ENCODE measurements at regions not wholly inside any gene's neighbourhood (a gene's known extent, or its start where the extent isn't known, plus 50 kb on each side); places are given as distances from the start of the nearest gene placed in this dataset.

DNA sequence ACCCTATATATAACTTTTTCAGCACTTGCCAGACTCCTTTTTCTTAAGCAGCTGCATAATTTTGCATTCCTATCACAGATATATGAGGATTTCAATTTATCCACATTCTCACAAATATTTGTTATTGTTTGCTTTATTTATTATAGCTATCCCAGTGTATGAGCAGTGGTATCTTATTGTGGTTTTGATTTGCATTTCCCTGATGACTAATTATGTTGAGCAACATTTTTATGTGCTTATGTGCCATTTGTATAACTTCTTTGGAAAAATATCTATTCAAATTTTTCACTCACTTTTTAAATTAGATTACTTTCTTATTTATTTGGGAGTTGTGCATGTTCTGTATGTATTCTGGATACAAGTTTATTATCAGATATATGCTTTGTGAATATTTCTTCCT, 361.9 kb downstream of the KCTD8 start:
- TF ChIP-seq CTCF (IDR thresholded peaks at IDR 0.05; ENCODE audit: borderline replicate concordance, control extremely low read depth, extremely low read depth, insufficient read depth, missing control alignments): no peak
- in situ Hi-C loops (cut with MboI; ENCODE audit: low sequenced_read_pairs, unreplicated experiment): no loop called here
- no peak for DNase-seq (ENCODE audit: low spot score)

DNA sequence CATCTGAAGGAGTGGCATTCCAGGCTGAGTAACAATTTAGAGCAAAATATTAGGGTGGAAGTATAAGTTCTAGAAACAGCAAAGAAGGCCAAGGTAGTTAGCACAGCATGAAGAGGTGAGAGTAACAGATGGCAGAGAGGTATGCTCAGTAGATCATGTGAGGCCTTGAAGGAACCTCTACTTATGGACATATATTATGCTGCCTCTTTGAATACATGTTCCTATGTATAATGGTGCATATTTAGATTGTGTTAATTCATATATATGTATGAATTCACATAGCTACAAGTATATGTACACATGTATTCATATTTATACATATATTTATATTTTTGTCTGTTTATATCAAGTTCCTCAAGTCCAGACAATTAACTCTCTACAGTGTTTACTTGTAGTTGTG, 355.2 kb downstream of the KCTD8 start:
- in situ Hi-C loops (cut with MboI; ENCODE audit: low sequenced_read_pairs, unreplicated experiment): no loop called here
- DNase-seq (ENCODE audit: low spot score): no peak
- no peak for TF ChIP-seq CTCF (IDR thresholded peaks at IDR 0.05; ENCODE audit: borderline replicate concordance, control extremely low read depth, extremely low read depth, insufficient read depth, missing control alignments)

DNA sequence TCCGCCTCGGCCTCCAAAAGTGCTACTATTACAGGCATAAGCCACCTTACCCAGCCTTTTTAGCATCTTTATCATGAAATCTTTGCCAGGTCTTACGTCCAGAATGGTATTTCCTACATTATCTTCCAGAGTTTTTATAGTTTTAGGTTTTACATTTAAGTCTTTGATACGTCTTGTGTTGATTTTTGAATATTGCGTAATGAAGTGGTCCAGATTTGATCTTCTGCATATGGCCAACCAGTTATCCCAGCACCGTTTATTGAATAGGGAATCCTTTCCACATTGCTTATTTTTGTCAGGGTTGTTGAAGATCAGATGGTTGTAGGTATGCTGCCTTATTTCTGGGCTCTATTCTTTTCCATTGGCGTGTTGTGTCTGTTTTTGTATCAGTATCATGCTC, 349.6 kb downstream of the KCTD8 start:
- no peak for TF ChIP-seq CTCF (IDR thresholded peaks at IDR 0.05; ENCODE audit: borderline replicate concordance, control extremely low read depth, extremely low read depth, insufficient read depth, missing control alignments)
- no peak for DNase-seq (ENCODE audit: low spot score)
- in situ Hi-C loops (cut with MboI; ENCODE audit: low sequenced_read_pairs, unreplicated experiment): no loop called here

DNA sequence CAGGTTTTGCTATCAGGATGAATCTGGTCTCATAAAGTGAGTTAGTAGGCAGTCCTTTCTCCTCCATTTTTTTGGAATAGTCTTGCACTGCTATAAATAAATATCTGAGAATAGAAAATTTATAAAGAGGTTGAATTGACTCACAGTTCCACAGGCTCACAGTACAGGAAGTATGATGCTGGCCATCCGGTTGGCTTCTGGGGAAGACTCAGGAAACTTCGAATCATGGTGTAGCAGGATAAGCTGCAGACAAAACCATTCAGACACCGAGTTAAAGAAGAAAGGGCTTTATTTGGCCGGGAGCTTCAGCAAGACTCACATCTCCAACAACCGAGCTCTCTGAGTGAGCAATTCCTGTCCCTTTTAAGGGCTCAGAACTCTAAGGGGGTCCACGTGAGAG, 348.2 kb downstream of the KCTD8 start:
- in situ Hi-C loops (cut with MboI; ENCODE audit: low sequenced_read_pairs, unreplicated experiment): no loop called here
- no peak for TF ChIP-seq CTCF (IDR thresholded peaks at IDR 0.05; ENCODE audit: borderline replicate concordance, control extremely low read depth, extremely low read depth, insufficient read depth, missing control alignments)
- no peak for DNase-seq (ENCODE audit: low spot score)

GRCh38 chr4:44118971-44119680, 329.5 kb downstream of the KCTD8 start:
- TF ChIP-seq CTCF (IDR thresholded peaks at IDR 0.05; ENCODE audit: borderline replicate concordance, control extremely low read depth, extremely low read depth, insufficient read depth, missing control alignments): no peak
- DNase-seq (ENCODE audit: low spot score): no peak
- in situ Hi-C loops (cut with MboI; ENCODE audit: low sequenced_read_pairs, unreplicated experiment): no loop called here

DNA sequence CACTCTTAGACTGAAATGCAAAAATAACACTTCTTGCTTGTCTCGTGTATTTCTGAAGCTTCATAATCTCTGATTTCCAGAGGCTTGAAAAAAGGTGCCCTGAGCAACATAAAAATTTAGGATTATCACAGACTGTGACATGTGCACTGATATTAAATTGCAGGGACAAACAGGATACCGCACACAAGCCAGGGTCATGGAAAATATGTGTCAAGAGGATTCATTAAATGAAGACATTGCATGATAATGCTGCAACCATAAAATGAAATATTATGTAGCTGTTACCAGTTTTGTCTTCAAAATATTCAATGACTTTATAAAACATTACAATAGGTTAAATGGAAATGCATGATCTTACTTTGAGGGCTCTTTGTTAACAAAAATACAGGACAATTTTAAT, 328.0 kb downstream of the KCTD8 start:
- no peak for DNase-seq (ENCODE audit: low spot score)
- no peak for TF ChIP-seq CTCF (IDR thresholded peaks at IDR 0.05; ENCODE audit: borderline replicate concordance, control extremely low read depth, extremely low read depth, insufficient read depth, missing control alignments)
- in situ Hi-C loops (cut with MboI; ENCODE audit: low sequenced_read_pairs, unreplicated experiment): no loop called here

Measured in GM13976 (cell line).